Bronchial epithelial cell (primary cell): ENCODE measurements at regions not wholly inside any gene's neighbourhood (a gene's known extent, or its start where the extent isn't known, plus 50 kb on each side); places are given as distances from the start of the nearest gene placed in this dataset.

ENCODE experiments used
- DNase-seq: peaks from one replicate; pipeline ENCODE4 v3.0.0-alpha.2; 2010; ENCODE audit warnings: low read depth
- FAIRE-seq: peaks from 2 replicates; lab custom pipeline; 2011; peaks lifted over from hg19 to GRCh38; lab: Jason Lieb, UNC
- H3K27me3 ChIP-seq: 2 replicates; pipeline ENCODE4 v1.5.1; 2011; ENCODE audit warnings: low read length; ENCODE audit not compliant: control insufficient read depth, insufficient read depth
- H3K36me3 ChIP-seq: 2 replicates; pipeline ENCODE4 v1.5.1; 2011; ENCODE audit warnings: low read length; ENCODE audit not compliant: control insufficient read depth, insufficient read depth
- H3K4me3 ChIP-seq: 2 replicates; pipeline ENCODE4 v1.5.1; 2011; ENCODE audit warnings: mild to moderate bottlenecking, low read depth, low read length, control low read depth
- CTCF ChIP-seq: IDR thresholded peaks from 2 replicates; pipeline ENCODE4 v1.5.1; 2011; ENCODE audit warnings: mild to moderate bottlenecking, moderate library complexity, low read length, control low read depth, inconsistent platforms; ENCODE audit not compliant: insufficient read depth, severe bottlenecking

- H3K27me3 ChIP-seq = no peaks in the 10 kb centered on the region
- no peak for TF ChIP-seq CTCF
- DNase-seq = peak; percentile 15
- H3K4me3 ChIP-seq = no peak overlapping the region
- no peaks in the 10 kb centered on the region for H3K36me3 ChIP-seq
- no peak for FAIRE-seq
Measured at GRCh38 chr6:137652961-137653705, 158.9 kb upstream of the OLIG3 start.

GRCh38 chr6:137653706-137654059, 159.5 kb upstream of the OLIG3 start:
- DNase-seq = no peak
- TF ChIP-seq CTCF = no peak
- FAIRE-seq = no peak
- H3K27me3 ChIP-seq = no peaks in the 10 kb centered on the region
- H3K4me3 ChIP-seq = no peak overlapping the region
- H3K36me3 ChIP-seq = no peaks in the 10 kb centered on the region

- DNase-seq = no peak
- H3K27me3 ChIP-seq = no peaks in the 10 kb centered on the region
- no peak for TF ChIP-seq CTCF
- no peak for FAIRE-seq
- H3K4me3 ChIP-seq = no peak overlapping the region
- no peaks in the 10 kb centered on the region for H3K36me3 ChIP-seq
Measured at GRCh38 chr6:137654365-137654981, 160.3 kb upstream of the OLIG3 start.

- no peak for DNase-seq
- Histone ChIP-seq H3K27me3 (no peaks in the 10 kb centered on the region), H3K36me3 (no peaks in the 10 kb centered on the region), H3K4me3 (no peak overlapping the region)
- TF ChIP-seq CTCF = no peak
- no peak for FAIRE-seq
Measured at GRCh38 chr6:137655291-137655690, 161.1 kb upstream of the OLIG3 start.

- no peak for TF ChIP-seq CTCF
- DNase-seq (no peak), FAIRE-seq (no peak)
- H3K27me3 ChIP-seq = no peaks in the 10 kb centered on the region
- H3K36me3 ChIP-seq = no peaks in the 10 kb centered on the region
- H3K4me3 ChIP-seq = no peak overlapping the region
Measured at GRCh38 chr6:137656735-137657134, 162.5 kb upstream of the OLIG3 start.
